Fibroblast of lung (primary cell): ENCODE measurements at regions not wholly inside any gene's neighbourhood (a gene's known extent, or its start where the extent isn't known, plus 50 kb on each side); places are given as distances from the start of the nearest gene placed in this dataset.

Source experiments
- CTCF ChIP-seq, 2 donors: IDR thresholded peaks in 1 of 2; conservative IDR thresholded peaks in 1 of 2; 1 replicate in 1 of 2; 2 replicates in 1 of 2; pipeline ENCODE4 v1.5.1; 2011 to 2012; ENCODE audit warnings: low read length in 2 of 2, control low read depth in 1 of 2, inconsistent platforms in 1 of 2, low read depth in 1 of 2, mild to moderate bottlenecking in 1 of 2
- EZH2 ChIP-seq: IDR thresholded peaks from 2 replicates; pipeline ENCODE4 v1.5.1; 2012; ENCODE audit warnings: low read length, control low read depth, mild to moderate bottlenecking; ENCODE audit errors: missing control alignments

- no peak for TF ChIP-seq CTCF (conservative IDR thresholded peaks at IDR 0.05 in 1 of 2, IDR thresholded peaks at IDR 0.05 in 1 of 2; ENCODE audit: low read depth in 1 of 2, low read length in 2 of 2)
- no peak for TF ChIP-seq EZH2
These were observed 56.5 kb upstream of the FNDC3B start for GRCh38 chr3:171982828-171983227.
